ENCODE measurements at regions not wholly inside any gene's neighbourhood (a gene's known extent, or its start where the extent isn't known, plus 50 kb on each side); places are given as distances from the start of the nearest gene placed in this dataset.

- DNase-seq (ENCODE audit: low spot score): no peak
These were observed 141.7 kb downstream of the RFX6 start for GRCh38 chr6:117018771-117019170.

GRCh38 chr6:117022774-117023173, 145.7 kb downstream of the RFX6 start:
- H3K36me3 Mint-ChIP-seq (ENCODE audit: low read depth): no peaks in the 10 kb centered on the region
- H3K27ac Mint-ChIP-seq (ENCODE audit: unreplicated experiment): no peak overlapping the region
- no peak for TF ChIP-seq CTCF (IDR thresholded peaks at IDR 0.05)
- no peak overlapping the region for H3K4me3 Mint-ChIP-seq (ENCODE audit: unreplicated experiment)
- H3K27me3 Mint-ChIP-seq (ENCODE audit: low read depth): peaks cover 3% of the 10 kb centered on the region
- peaks cover 8% of the 10 kb centered on the region for H3K9me3 Mint-ChIP-seq (ENCODE audit: low read depth)
- H3K4me1 Mint-ChIP-seq (ENCODE audit: low read depth): no peaks in the 10 kb centered on the region
- no peak for DNase-seq (ENCODE audit: low spot score)

More at GRCh38 chr6:117018771-117019170, 141.7 kb downstream of the RFX6 start:
- no peak for TF ChIP-seq CTCF (IDR thresholded peaks at IDR 0.05)
- peaks cover 17% of the 10 kb centered on the region for H3K9me3 Mint-ChIP-seq (ENCODE audit: low read depth)
- no peak overlapping the region for H3K4me3 Mint-ChIP-seq (ENCODE audit: unreplicated experiment)
- no peaks in the 10 kb centered on the region for H3K27me3 Mint-ChIP-seq (ENCODE audit: low read depth)
- H3K4me1 Mint-ChIP-seq (ENCODE audit: low read depth): no peaks in the 10 kb centered on the region
- peaks cover 2% of the 10 kb centered on the region for H3K36me3 Mint-ChIP-seq (ENCODE audit: low read depth)
- H3K27ac Mint-ChIP-seq (ENCODE audit: unreplicated experiment): no peak overlapping the region

- Mint-ChIP-seq H3K27ac (ENCODE audit: unreplicated experiment) (no peak overlapping the region), H3K9me3 (ENCODE audit: low read depth) (no peaks in the 10 kb centered on the region), H3K4me1 (ENCODE audit: low read depth) (no peaks in the 10 kb centered on the region), H3K27me3 (ENCODE audit: low read depth) (peaks cover 3% of the 10 kb centered on the region), H3K36me3 (ENCODE audit: low read depth) (no peaks in the 10 kb centered on the region), H3K4me3 (ENCODE audit: unreplicated experiment) (no peak overlapping the region)
- TF ChIP-seq CTCF (IDR thresholded peaks at IDR 0.05): no peak
- no peak for DNase-seq (ENCODE audit: low spot score)
These were observed 148.3 kb downstream of the RFX6 start for GRCh38 chr6:117025310-117025709.

GRCh38 chr6:117028256-117028655, 151.2 kb downstream of the RFX6 start:
- H3K36me3 Mint-ChIP-seq (ENCODE audit: low read depth): no peaks in the 10 kb centered on the region

DNA sequence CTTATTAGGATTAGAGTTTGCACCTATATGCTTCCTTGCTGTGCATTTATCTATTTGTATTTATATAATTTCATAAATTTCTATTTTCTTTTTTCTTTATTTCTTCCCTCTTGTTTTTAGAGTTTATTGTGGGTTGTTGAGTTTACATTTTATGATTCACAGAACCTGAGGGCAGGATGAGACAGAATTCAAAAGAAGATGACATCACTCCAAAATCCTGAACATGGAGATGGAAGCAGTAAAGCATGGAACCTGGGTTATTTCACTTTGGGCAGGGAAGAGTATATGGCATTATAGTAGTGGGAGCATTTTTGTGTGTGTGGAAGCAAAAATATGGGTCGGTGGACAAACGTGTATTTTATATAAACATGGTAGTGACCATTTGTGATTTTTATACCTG, 157.5 kb downstream of the RFX6 start:
- Mint-ChIP-seq H3K4me1 (ENCODE audit: low read depth) (no peaks in the 10 kb centered on the region), H3K9me3 (ENCODE audit: low read depth) (peaks cover 5% of the 10 kb centered on the region), H3K27me3 (ENCODE audit: low read depth) (no peaks in the 10 kb centered on the region), H3K27ac (ENCODE audit: unreplicated experiment) (no peak overlapping the region), H3K4me3 (ENCODE audit: unreplicated experiment) (no peak overlapping the region), H3K36me3 (ENCODE audit: low read depth) (no peaks in the 10 kb centered on the region)
- no peak for DNase-seq (ENCODE audit: low spot score)
- no peak for TF ChIP-seq CTCF (IDR thresholded peaks at IDR 0.05)

More at GRCh38 chr6:117028256-117028655, 151.2 kb downstream of the RFX6 start:
- Mint-ChIP-seq H3K4me3 (ENCODE audit: unreplicated experiment) (no peak overlapping the region), H3K27me3 (ENCODE audit: low read depth) (peaks cover 3% of the 10 kb centered on the region), H3K9me3 (ENCODE audit: low read depth) (no peaks in the 10 kb centered on the region), H3K4me1 (ENCODE audit: low read depth) (no peaks in the 10 kb centered on the region), H3K27ac (ENCODE audit: unreplicated experiment) (no peak overlapping the region)
- no peak for DNase-seq (ENCODE audit: low spot score)
- no peak for TF ChIP-seq CTCF (IDR thresholded peaks at IDR 0.05)

Data from chondrocyte (in vitro differentiated cells).